SH-SY5Y (cell line): ENCODE measurements at regions not wholly inside any gene's neighbourhood (a gene's known extent, or its start where the extent isn't known, plus 50 kb on each side); places are given as distances from the start of the nearest gene placed in this dataset.

ENCODE experiments used
- GATA2 ChIP-seq: IDR thresholded peaks from 2 replicates; pipeline ENCODE4 v1.6.1; 2011; ENCODE audit warnings: mild to moderate bottlenecking, low read depth, low read length
- GATA3 ChIP-seq: IDR thresholded peaks from 2 replicates; pipeline ENCODE4 v1.6.1; 2011; ENCODE audit warnings: low read depth, mild to moderate bottlenecking, low read length, moderate library complexity

DNA sequence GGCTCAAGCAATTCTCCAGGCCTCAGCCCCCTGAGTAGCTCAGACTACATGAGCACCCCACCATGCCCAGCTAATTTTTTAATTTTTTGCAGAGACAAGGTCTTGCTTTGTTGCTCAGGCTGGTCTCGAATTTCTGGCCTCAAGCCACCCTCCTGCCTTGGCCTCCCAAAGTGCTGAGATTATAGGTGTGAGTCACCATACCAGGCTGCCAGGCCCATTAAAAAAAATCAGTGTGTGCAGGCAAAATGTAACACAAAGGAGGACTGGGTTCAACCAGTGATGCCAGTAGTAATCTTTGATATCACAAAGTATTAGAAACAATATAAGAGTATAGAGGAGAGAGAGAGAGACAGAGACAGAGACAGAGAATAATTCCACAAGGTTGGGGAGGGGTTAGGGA is 322.7 kb downstream of the MSX2 start:
- TF ChIP-seq GATA2 = no peak
- TF ChIP-seq GATA3 = no peak
